Ishikawa (cell line): ENCODE measurements at regions not wholly inside any gene's neighbourhood (a gene's known extent, or its start where the extent isn't known, plus 50 kb on each side); places are given as distances from the start of the nearest gene placed in this dataset.

Experiments used
- CEBPB ChIP-seq: IDR thresholded peaks from 2 replicates; pipeline ENCODE4 v1.6.1; 2012
- CREB1 ChIP-seq: IDR thresholded peaks from 2 replicates; pipeline ENCODE4 v1.6.1; 2012; ENCODE audit warnings: low read depth
- EGR1 ChIP-seq: IDR thresholded peaks from 2 replicates; pipeline ENCODE4 v1.6.1; 2012
- EP300 ChIP-seq: IDR thresholded peaks from 2 replicates; pipeline ENCODE4 v1.6.1; 2012; ENCODE audit warnings: borderline replicate concordance
- FOXM1 ChIP-seq: IDR thresholded peaks from 2 replicates; pipeline ENCODE4 v1.6.1; 2012; ENCODE audit warnings: low read depth, borderline replicate concordance
- NFIC ChIP-seq: IDR thresholded peaks from 2 replicates; pipeline ENCODE4 v1.6.1; 2012
- RAD21 ChIP-seq: IDR thresholded peaks from 2 replicates; pipeline ENCODE4 v1.6.1; 2012; ENCODE audit warnings: low read depth
- TAF1 ChIP-seq: IDR thresholded peaks from 2 replicates; pipeline ENCODE4 v1.6.1; 2012; ENCODE audit warnings: low read depth, mild to moderate bottlenecking
- TCF12 ChIP-seq: IDR thresholded peaks from 2 replicates; pipeline ENCODE4 v1.6.1; 2012; ENCODE audit warnings: low read depth
- TEAD4 ChIP-seq: IDR thresholded peaks from 2 replicates; pipeline ENCODE4 v1.6.1; 2012
- YY1 ChIP-seq: IDR thresholded peaks from 2 replicates; pipeline ENCODE4 v1.6.1; 2012; ENCODE audit warnings: low read depth
- ZBTB7A ChIP-seq: IDR thresholded peaks from 2 replicates; pipeline ENCODE4 v1.6.1; 2012; ENCODE audit warnings: low read depth
- TF ChIP-seq, protein P1 (sequence below): IDR thresholded peaks from 2 replicates; pipeline ENCODE4 v1.6.1; 2012; ENCODE audit warnings: low read depth, mild to moderate bottlenecking
- TF ChIP-seq, protein P2 (sequence below): IDR thresholded peaks from 2 replicates; pipeline ENCODE4 v1.6.1; 2012
- TF ChIP-seq, protein P3 (sequence below): IDR thresholded peaks from 2 replicates; pipeline ENCODE4 v1.6.1; 2012

DNA sequence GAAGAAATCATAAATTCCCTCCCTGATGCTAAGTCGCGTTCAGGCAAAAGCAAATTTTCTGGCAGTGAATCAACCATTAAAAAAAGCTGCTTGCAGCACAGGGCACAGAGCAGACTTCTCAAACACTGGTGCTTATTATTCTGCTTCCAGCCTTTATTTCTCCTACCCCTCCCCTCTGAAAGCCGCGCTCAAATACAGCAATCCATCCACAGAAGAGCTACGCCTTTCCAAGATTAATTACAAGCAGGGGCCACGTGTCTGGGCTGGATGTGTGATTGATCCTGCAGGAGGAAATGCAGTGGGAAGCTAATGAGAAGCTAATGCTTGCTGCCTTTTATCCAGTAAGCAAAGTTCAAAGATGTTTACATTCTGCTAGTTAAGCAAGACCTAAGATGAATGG lies 134.9 kb upstream of the TOPAZ1 start:
- TF ChIP-seq ZBTB7A (no peak), NFIC (no peak), FOXM1 (no peak), EP300 (no peak), CEBPB (no peak), TCF12 (no peak), YY1 (no peak), EGR1 (no peak), RAD21 (no peak), TEAD4 (no peak), TAF1 (no peak), CREB1 (no peak)
- TF ChIP-seq, protein P1, sequence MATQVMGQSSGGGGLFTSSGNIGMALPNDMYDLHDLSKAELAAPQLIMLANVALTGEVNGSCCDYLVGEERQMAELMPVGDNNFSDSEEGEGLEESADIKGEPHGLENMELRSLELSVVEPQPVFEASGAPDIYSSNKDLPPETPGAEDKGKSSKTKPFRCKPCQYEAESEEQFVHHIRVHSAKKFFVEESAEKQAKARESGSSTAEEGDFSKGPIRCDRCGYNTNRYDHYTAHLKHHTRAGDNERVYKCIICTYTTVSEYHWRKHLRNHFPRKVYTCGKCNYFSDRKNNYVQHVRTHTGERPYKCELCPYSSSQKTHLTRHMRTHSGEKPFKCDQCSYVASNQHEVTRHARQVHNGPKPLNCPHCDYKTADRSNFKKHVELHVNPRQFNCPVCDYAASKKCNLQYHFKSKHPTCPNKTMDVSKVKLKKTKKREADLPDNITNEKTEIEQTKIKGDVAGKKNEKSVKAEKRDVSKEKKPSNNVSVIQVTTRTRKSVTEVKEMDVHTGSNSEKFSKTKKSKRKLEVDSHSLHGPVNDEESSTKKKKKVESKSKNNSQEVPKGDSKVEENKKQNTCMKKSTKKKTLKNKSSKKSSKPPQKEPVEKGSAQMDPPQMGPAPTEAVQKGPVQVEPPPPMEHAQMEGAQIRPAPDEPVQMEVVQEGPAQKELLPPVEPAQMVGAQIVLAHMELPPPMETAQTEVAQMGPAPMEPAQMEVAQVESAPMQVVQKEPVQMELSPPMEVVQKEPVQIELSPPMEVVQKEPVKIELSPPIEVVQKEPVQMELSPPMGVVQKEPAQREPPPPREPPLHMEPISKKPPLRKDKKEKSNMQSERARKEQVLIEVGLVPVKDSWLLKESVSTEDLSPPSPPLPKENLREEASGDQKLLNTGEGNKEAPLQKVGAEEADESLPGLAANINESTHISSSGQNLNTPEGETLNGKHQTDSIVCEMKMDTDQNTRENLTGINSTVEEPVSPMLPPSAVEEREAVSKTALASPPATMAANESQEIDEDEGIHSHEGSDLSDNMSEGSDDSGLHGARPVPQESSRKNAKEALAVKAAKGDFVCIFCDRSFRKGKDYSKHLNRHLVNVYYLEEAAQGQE: no peak
- TF ChIP-seq, protein P2, sequence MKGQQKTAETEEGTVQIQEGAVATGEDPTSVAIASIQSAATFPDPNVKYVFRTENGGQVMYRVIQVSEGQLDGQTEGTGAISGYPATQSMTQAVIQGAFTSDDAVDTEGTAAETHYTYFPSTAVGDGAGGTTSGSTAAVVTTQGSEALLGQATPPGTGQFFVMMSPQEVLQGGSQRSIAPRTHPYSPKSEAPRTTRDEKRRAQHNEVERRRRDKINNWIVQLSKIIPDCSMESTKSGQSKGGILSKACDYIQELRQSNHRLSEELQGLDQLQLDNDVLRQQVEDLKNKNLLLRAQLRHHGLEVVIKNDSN: no peak
- TF ChIP-seq, protein P3, sequence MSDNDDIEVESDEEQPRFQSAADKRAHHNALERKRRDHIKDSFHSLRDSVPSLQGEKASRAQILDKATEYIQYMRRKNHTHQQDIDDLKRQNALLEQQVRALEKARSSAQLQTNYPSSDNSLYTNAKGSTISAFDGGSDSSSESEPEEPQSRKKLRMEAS: no peak

DNA sequence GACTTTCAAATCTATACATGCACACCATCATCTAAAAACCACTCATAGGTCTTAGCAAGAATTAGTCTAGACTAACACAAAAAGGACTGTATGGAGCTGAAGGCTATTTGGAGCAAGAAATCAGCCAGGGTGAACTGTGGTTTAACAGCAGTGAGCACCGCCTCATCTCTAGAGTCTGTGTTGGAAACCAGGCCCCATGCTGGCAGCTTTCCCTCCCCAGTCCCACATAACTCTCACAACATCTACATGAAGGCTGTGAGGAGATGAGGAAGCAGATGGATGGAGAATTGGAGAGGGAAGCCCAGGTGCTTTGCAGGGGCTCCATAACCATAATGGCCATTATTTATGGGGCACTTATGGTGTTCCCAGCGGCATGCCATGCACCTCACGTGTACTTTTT lies 133.2 kb upstream of the TOPAZ1 start:
- TF ChIP-seq CREB1 (no peak), TCF12 (no peak)

DNA sequence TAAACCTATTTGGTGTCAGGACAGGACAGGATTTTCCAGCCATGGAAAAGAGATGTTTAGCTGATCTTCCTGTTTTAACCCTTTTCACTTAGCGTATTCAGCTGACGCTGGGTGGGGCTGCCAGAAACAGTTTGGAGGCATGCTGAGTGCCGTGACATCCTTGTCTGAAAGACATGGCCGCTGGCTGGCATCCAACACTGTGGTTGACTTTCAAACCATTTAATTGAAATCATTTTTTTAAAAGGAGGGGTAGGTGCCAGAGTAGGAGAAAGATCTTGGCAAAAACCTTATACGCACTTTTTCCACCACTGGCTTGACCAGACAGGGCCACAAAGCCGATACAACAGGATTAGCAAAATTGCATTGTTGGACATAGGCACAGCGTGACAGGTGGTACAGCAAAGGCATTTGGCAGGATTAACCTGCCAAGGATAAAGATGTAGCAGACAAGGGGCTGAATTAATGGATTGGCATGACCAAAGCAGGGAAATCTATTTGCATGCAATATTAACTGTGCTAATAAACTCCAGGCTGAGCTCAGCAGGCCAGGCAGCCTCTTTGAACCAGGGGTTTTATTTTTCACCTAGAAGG lies 131.8 kb upstream of the TOPAZ1 start:
- TF ChIP-seq TCF12 (no peak), NFIC (no peak), TAF1 (no peak), CEBPB (no peak), YY1 (no peak), TEAD4 (no peak), ZBTB7A (no peak), EGR1 (no peak), EP300 (no peak), FOXM1 (no peak), CREB1 (no peak), RAD21 (no peak)
- TF ChIP-seq, protein P1: no peak
- TF ChIP-seq, protein P2: no peak
- TF ChIP-seq, protein P3: no peak

DNA sequence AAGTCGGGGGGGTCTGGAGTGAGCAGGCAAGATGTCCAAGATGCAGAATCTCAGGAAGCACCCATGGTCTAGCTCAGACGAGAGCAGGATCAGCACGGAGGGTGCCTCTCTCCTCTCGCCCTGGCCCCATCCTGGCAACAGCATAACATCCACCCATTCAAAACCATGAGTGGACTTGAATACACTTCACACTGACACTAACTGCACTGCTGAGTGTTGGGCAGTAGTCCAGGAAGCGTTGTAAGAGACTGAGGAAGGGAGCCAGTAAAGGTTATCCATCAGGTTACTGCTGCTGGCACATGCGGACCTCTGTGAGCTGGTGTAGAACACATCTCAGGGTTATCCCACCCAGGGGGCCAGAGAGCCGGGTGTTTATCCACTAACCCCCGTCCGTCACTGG lies 131.0 kb upstream of the TOPAZ1 start:
- no peak for TF ChIP-seq CREB1
- no peak for TF ChIP-seq EGR1
- TF ChIP-seq TAF1: no peak
- TF ChIP-seq CEBPB: no peak
- no peak for TF ChIP-seq FOXM1
- TF ChIP-seq TCF12: no peak
- TF ChIP-seq, protein P1: no peak
- TF ChIP-seq, protein P2: no peak
- TF ChIP-seq NFIC: no peak
- TF ChIP-seq, protein P3: no peak
